Ovary (tissue), 7 donors: ENCODE measurements at regions not wholly inside any gene's neighbourhood (a gene's known extent, or its start where the extent isn't known, plus 50 kb on each side); places are given as distances from the start of the nearest gene placed in this dataset.

Source experiments
- DNase-seq, 5 donors: peaks; one replicate each; pipeline ENCODE4 v3.0.0-alpha.2; 2019 to 2020
- H3K27ac ChIP-seq, 2 donors: fragments of 200-600 bp; one replicate each; pipeline versions ENCODE4 v1.5.1 to v1.8.0; 2019 to 2022
- H3K27me3 ChIP-seq: fragments of 200-600 bp; one replicate; pipeline ENCODE4 v1.8.0; 2022
- H3K36me3 ChIP-seq: fragments of 200-600 bp; sonication (generic); one replicate; pipeline ENCODE4 v1.5.1; 2019
- H3K4me1 ChIP-seq: one replicate; pipeline ENCODE4 v1.8.1; 2013; ENCODE audit warnings: mild to moderate bottlenecking, moderate library complexity; ENCODE audit not compliant: insufficient read depth
- H3K4me3 ChIP-seq: fragments of 200-600 bp; sonication (generic); one replicate; pipeline ENCODE4 v1.5.1; 2017
- H3K9me3 ChIP-seq, 2 donors: fragments of 200-600 bp in 1 of 2; sonication (generic) in 1 of 2; one replicate each; pipeline versions ENCODE4 v1.5.1 to v1.8.1; 2013 to 2019; ENCODE audit warnings: mild to moderate bottlenecking in 1 of 2, moderate library complexity in 1 of 2
- CTCF ChIP-seq, 3 donors: fragments of 450-650 bp in 2 of 3; fragments of 200-600 bp in 1 of 3; IDR thresholded peaks; one replicate each; pipeline versions ENCODE4 v1.5.1 to v1.8.0; 2016 to 2022; ENCODE audit warnings: antibody characterized with exemption in 3 of 3, mild to moderate bottlenecking in 1 of 3
- EP300 ChIP-seq: sonication (generic); formaldehyde crosslinking; IDR thresholded peaks from one replicate; pipeline ENCODE4 v1.6.1; 2017; ENCODE audit warnings: antibody characterized with exemption
- POLR2A ChIP-seq: fragments of 450-650 bp; IDR thresholded peaks from one replicate; pipeline ENCODE4 v1.6.1; 2017; ENCODE audit warnings: antibody characterized with exemption, mild to moderate bottlenecking, moderate library complexity
- WGBS, 3 donors: extraction: QIAGEN DNeasy Blood & Tissue Kit in 1 of 3; methylation state at CpG; one replicate each; pipeline versions ENCODE4 v1.1.5 to v1.1.7; 2013 to 2017; 5-methylcytosine and 5-hydroxymethylcytosine counted together
- intact Hi-C, 4 donors: fragments of 100-400 bp; cut with DNase I; formaldehyde crosslinking; loops; one replicate each; pipeline versions ENCODE4 v1.11.0 to v1.15.1; 2022 to 2023
- donor health status: DM: no; HTN: no; CAD: no; lungs with moderate emphysema.
- donor health status: DM: no; HTN: no; CAD: no.
- donor health status: Bipolar disorder and iron deficiency.
- donor health status: DM: no; HTN: no; CAD: no.
- donor health status: DM: yes; HTN: yes; CAD: no.

- no peaks in the 10 kb centered on the region for H3K9me3 ChIP-seq
- no peak overlapping the region for H3K27ac ChIP-seq
- H3K4me1 ChIP-seq: no peaks in the 10 kb centered on the region
- DNase-seq: no peak
- no peaks in the 10 kb centered on the region for H3K27me3 ChIP-seq
- TF ChIP-seq POLR2A: no peak
- no peak for TF ChIP-seq CTCF (IDR thresholded peaks at IDR 0.05)
- TF ChIP-seq EP300: no peak
- intact Hi-C loops: loop anchor here in 2 of 4 donors (10.0 kb wide), 3 partner anchors 632 to 1232 kb away; no protein-coding TSS in a partner anchor
- H3K36me3 ChIP-seq: no peaks in the 10 kb centered on the region
- no peak overlapping the region for H3K4me3 ChIP-seq
- WGBS, 3 donors: 57 to 66% (median 59%) methylated on average over 3 of the region's 3 CpGs
Measured at GRCh38 chr21:15487196-15487550, 242.6 kb upstream of the USP25 start.

DNA sequence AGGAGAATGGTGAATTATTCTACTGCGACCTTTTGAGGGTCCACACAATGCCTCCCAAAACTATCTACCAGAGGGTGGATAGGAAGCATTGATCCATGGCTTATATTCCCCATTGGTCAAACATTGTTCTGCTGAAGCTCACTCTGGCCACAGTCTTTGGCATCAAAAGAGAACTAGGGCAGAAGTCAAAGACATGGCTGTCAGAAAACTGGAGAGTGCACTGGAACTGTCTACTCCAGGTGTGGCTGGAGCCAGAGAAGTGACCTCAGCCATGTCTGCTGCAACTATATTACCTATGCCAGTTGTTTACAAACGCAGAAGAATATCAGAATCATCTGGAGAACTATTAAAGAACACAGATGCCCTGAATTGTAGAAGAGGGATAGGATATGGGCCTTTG, 238.7 kb upstream of the USP25 start:
- H3K4me1 ChIP-seq: no peaks in the 10 kb centered on the region
- no peak overlapping the region for H3K27ac ChIP-seq
- DNase-seq: no peak
- no peak overlapping the region for H3K4me3 ChIP-seq
- H3K9me3 ChIP-seq: no peaks in the 10 kb centered on the region
- 85 to 92% (median 90%) methylated on average over 2 of the region's 2 CpGs for WGBS, 3 donors
- intact Hi-C loops: no loop called here
- no peaks in the 10 kb centered on the region for H3K36me3 ChIP-seq
- H3K27me3 ChIP-seq: no peaks in the 10 kb centered on the region
- no peak for TF ChIP-seq EP300
- no peak for TF ChIP-seq POLR2A
- no peak for TF ChIP-seq CTCF (IDR thresholded peaks at IDR 0.05)

DNA sequence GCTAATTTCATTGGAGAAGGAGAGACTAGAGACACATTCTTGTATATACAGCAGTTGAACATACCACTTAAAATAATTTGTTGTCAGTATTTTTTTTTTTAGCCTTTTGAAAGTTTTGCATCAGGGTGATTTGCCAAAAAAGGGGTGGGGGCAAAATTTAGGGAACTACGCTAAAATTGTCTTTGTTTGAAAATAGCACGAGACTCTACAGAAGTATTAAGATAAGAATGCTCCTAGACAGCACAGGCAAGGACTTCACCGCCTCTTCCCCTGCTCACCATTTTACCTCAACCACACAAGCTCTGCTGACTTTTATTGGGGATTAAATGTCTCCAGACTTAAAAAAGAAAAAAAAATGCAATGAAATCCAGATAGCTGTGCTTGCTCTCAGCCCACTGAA, 236.1 kb upstream of the USP25 start:
- no peaks in the 10 kb centered on the region for H3K4me1 ChIP-seq
- no peak overlapping the region for H3K4me3 ChIP-seq
- no peaks in the 10 kb centered on the region for H3K27me3 ChIP-seq
- DNase-seq: no peak
- no peak overlapping the region for H3K27ac ChIP-seq
- H3K36me3 ChIP-seq: no peaks in the 10 kb centered on the region
- intact Hi-C loops: no loop called here
- 32 to 52% (median 36%) methylated on average over 3 of the region's 3 CpGs for WGBS, 3 donors
- no peak for TF ChIP-seq EP300
- no peak for TF ChIP-seq POLR2A
- no peak for TF ChIP-seq CTCF (IDR thresholded peaks at IDR 0.05)
- no peaks in the 10 kb centered on the region for H3K9me3 ChIP-seq

GRCh38 chr21:15494481-15494880, 235.3 kb upstream of the USP25 start:
- intact Hi-C loops: no loop called here
- Histone ChIP-seq H3K4me1 (no peaks in the 10 kb centered on the region), H3K9me3 (no peaks in the 10 kb centered on the region), H3K27ac (no peak overlapping the region), H3K4me3 (no peak overlapping the region), H3K36me3 (no peaks in the 10 kb centered on the region), H3K27me3 (no peaks in the 10 kb centered on the region)
- TF ChIP-seq POLR2A: no peak
- no peak for TF ChIP-seq CTCF (IDR thresholded peaks at IDR 0.05)
- no peak for TF ChIP-seq EP300
- DNase-seq: no peak
- WGBS, 3 donors: 96 to 98% (median 97%) methylated on average over 11 of the region's 11 CpGs

- Histone ChIP-seq H3K36me3 (no peaks in the 10 kb centered on the region), H3K9me3 (no peaks in the 10 kb centered on the region), H3K4me1 (no peaks in the 10 kb centered on the region), H3K4me3 (no peak overlapping the region), H3K27ac (no peak overlapping the region), H3K27me3 (no peaks in the 10 kb centered on the region)
- WGBS, 3 donors: 83 to 86% (median 83%) methylated on average over 3 of the region's 3 CpGs
- TF ChIP-seq CTCF (IDR thresholded peaks at IDR 0.05): no peak
- TF ChIP-seq POLR2A: no peak
- no peak for TF ChIP-seq EP300
- DNase-seq: no peak
- intact Hi-C loops: no loop called here
Measured at GRCh38 chr21:15495965-15496364, 233.8 kb upstream of the USP25 start.
